ENCODE measurements at regions not wholly inside any gene's neighbourhood (a gene's known extent, or its start where the extent isn't known, plus 50 kb on each side); places are given as distances from the start of the nearest gene placed in this dataset.

DNA sequence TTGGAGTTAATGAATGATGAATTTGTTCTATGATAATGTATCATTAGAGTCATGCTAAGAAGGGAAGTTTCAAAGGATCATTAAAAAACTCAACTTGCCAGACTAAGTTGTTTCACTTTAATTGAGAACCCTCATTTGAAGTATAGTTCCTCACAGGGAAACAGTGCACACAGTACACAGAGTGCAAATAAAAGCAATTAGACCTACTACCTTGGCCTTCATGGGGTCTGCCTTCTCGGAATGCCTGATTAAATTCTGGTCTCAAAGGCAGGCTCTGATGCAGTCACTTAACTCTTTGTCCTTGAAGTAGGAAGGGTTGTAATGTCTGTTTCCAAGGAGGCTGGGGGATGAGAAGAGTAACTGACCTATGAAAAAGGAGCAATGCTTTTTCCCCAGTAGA, 457.3 kb downstream of the TBC1D32 start:
- TF ChIP-seq, protein P1, sequence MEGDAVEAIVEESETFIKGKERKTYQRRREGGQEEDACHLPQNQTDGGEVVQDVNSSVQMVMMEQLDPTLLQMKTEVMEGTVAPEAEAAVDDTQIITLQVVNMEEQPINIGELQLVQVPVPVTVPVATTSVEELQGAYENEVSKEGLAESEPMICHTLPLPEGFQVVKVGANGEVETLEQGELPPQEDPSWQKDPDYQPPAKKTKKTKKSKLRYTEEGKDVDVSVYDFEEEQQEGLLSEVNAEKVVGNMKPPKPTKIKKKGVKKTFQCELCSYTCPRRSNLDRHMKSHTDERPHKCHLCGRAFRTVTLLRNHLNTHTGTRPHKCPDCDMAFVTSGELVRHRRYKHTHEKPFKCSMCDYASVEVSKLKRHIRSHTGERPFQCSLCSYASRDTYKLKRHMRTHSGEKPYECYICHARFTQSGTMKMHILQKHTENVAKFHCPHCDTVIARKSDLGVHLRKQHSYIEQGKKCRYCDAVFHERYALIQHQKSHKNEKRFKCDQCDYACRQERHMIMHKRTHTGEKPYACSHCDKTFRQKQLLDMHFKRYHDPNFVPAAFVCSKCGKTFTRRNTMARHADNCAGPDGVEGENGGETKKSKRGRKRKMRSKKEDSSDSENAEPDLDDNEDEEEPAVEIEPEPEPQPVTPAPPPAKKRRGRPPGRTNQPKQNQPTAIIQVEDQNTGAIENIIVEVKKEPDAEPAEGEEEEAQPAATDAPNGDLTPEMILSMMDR (IDR thresholded peaks at IDR 0.05; ENCODE audit: low read depth, low read length): no peak
- in situ Hi-C loops (cut with HindIII; ENCODE audit: low sequenced_read_pairs): no loop called here
- no peak overlapping the region for H3K4me3 ChIP-seq (ENCODE audit: low read depth, low read length)
- DNase-seq (ENCODE audit: low read depth, low spot score): no peak

DNA sequence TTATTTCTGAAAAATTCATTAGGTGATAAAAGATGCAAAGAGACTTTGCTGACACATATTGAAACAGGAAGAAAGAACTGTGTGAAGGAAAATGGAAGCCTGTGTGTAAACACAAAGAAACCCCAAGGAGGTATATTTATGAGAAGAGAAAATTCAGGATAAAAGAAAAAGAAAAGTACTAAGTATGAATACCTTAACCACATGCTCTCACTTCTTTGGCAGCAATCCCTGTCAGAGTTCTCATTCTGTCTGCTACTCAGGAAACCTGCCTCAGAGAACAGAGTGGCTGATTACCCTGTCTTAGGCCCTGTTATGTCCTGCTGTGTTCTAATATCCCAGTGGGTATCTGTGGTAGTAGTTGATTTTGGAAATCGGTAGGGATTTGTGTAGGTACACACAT, 457.9 kb downstream of the TBC1D32 start:
- in situ Hi-C loops (cut with HindIII; ENCODE audit: low sequenced_read_pairs): no loop called here
- no peak for DNase-seq (ENCODE audit: low read depth, low spot score)
- TF ChIP-seq, protein P1 (IDR thresholded peaks at IDR 0.05; ENCODE audit: low read depth, low read length): no peak
- H3K4me3 ChIP-seq (ENCODE audit: low read depth, low read length): no peak overlapping the region

DNA sequence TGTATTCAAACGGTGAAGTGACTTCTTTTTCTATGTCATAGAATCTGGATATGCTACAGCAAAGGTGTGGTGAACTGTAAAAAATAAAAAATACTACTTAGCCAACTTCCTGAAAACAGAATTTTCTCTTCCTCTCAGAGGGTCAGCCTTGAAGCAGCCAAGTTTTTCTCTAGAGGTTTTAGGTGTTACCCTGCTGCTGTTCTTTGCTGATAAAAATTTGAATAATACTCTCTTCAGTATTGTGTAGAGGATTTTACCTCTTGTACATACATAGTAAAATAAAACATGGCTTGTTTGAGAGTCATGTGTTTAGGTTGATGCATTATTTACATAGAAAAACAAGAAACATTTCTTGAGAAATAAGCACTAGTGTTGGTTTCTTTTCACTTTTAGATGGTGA, 458.4 kb downstream of the TBC1D32 start:
- in situ Hi-C loops (cut with HindIII; ENCODE audit: low sequenced_read_pairs): no loop called here
- H3K4me3 ChIP-seq (ENCODE audit: low read depth, low read length): no peak overlapping the region
- TF ChIP-seq, protein P1 (IDR thresholded peaks at IDR 0.05; ENCODE audit: low read depth, low read length): no peak

DNA sequence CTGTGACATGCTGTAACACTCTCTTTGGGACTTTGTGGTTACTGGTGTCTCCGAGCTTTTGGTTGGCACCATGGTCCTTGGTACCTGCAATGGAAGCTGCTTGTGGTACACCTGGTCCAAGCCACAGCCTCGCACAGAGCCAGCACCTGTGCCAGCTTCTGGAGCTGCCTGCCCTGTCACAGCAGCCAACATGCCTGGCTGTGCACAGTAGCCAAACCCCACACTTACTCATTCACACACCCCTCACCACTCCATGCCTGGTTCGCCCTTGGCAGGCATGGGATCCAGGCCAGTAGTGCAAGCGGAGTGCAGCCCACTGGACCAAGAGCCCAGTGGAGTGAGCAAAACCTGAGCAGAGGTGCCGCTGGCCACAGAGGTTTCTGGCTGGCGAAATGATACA, 459.9 kb downstream of the TBC1D32 start:
- TF ChIP-seq, protein P1 (IDR thresholded peaks at IDR 0.05; ENCODE audit: low read depth, low read length): no peak
- in situ Hi-C loops (cut with HindIII; ENCODE audit: low sequenced_read_pairs): no loop called here
- no peak for DNase-seq (ENCODE audit: low read depth, low spot score)
- H3K4me3 ChIP-seq (ENCODE audit: low read depth, low read length): no peak overlapping the region

More for the DNA sequence above, 458.4 kb downstream of the TBC1D32 start:
- no peak for DNase-seq (ENCODE audit: low read depth, low spot score)

DNA sequence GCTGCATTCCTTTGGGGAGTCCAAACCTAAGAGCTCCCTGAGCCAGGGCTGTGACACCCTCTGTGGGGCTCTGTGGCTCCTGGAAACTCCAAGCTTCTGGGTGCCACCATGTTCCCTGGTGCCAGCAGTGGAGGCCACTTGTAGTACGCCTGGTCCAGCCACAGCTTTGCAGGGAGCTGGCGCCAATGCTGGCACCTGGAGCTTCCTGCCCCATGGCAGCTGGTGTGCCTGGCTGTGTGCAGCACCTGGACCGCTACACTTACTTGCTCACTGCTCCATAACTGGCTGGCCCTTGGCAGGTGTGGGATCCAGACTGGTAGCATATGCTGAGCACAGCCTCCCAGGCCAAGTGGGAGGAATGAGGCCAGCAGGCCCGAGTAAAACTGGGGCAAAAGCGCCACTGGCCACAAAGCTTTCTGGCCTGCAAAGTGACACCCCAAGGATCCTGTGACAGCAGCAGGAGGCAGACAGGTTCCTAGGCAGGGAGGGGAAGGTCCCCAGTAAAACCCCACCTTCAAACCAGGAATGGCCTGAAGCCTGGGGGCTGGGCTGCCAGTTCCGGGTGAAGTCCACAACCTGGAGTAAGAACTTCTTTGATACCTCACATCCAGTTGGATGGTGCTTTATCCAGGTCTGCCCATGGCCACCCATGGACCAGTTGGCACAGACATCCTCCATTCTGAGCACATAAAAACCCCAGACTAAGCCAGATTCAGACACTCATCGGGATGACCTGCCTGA, 461.0 kb downstream of the TBC1D32 start:
- no peak for DNase-seq (ENCODE audit: low read depth, low spot score)
- in situ Hi-C loops (cut with HindIII; ENCODE audit: low sequenced_read_pairs): no loop called here
- H3K4me3 ChIP-seq (ENCODE audit: low read depth, low read length): no peak overlapping the region
- TF ChIP-seq, protein P1 (IDR thresholded peaks at IDR 0.05; ENCODE audit: low read depth, low read length): no peak

DNA sequence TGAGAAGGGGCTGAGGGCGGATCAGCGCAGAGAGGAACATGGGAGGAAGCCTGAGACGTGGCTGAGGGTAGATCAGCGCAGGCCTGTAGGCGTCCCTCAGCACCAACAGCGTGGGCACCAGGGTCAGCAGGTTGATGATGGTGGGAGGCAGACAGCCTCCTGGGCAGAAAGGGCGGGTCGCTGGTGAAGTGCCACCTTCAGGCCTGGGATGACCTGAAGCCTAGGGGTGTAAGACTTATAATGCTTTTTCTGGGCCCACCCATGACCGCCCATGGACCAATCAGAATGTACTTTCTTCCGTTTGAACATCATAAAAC, 462.1 kb downstream of the TBC1D32 start:
- no peak for DNase-seq (ENCODE audit: low read depth, low spot score)
- TF ChIP-seq, protein P1 (IDR thresholded peaks at IDR 0.05; ENCODE audit: low read depth, low read length): no peak
- in situ Hi-C loops (cut with HindIII; ENCODE audit: low sequenced_read_pairs): no loop called here
- H3K4me3 ChIP-seq (ENCODE audit: low read depth, low read length): no peak overlapping the region

Data from astrocyte of the spinal cord (primary cell).